Activated CD4-positive, alpha-beta T cell treated with anti-CD3 and anti-CD28 coated beads for 36 hours (primary cell): ENCODE measurements at regions not wholly inside any gene's neighbourhood (a gene's known extent, or its start where the extent isn't known, plus 50 kb on each side); places are given as distances from the start of the nearest gene placed in this dataset.
"Not testable (repeated sequence)": the region's sequence is repeated elsewhere in the genome, so short reads cannot be mapped to it uniquely, and the experiment has no call there.

Experiments used
- ATAC-seq: fragments of 200-7000 bp; cut with Tn5 transposase; one replicate; pipeline ENCODE4 v1.10.0; 2021; ENCODE audit warnings: mild to moderate bottlenecking, moderate library complexity
- CTCF ChIA-PET: fragments of 350-600 bp; sonication (Branson Sonifier 250); formaldehyde crosslinking; loops from one replicate; lab custom pipeline; 2021; ENCODE audit warnings: antibody characterized with exemption; lab: Charles Lee
- POLR2A ChIA-PET: fragments of 350-600 bp; sonication (Branson Sonifier 250); formaldehyde crosslinking; loops from one replicate; lab custom pipeline; 2021; ENCODE audit warnings: antibody characterized with exemption, inconsistent platforms; lab: Charles Lee
- DNase-seq: peaks from one replicate; pipeline ENCODE4 v3.0.0-alpha.2; 2020
- H3K27ac Mint-ChIP-seq: one replicate; pipeline ENCODE4 v1.8.0; 2021; ENCODE audit warnings: mixed read lengths
- H3K27me3 Mint-ChIP-seq: one replicate; pipeline ENCODE4 v1.8.0; 2021; ENCODE audit warnings: mixed read lengths
- H3K36me3 Mint-ChIP-seq: one replicate; pipeline ENCODE4 v1.8.0; 2021; ENCODE audit warnings: low read depth, mixed read lengths
- H3K4me1 Mint-ChIP-seq: one replicate; pipeline ENCODE4 v1.8.0; 2021; ENCODE audit warnings: mixed read lengths
- H3K4me3 Mint-ChIP-seq: one replicate; pipeline ENCODE4 v1.8.0; 2021; ENCODE audit warnings: mild to moderate bottlenecking, moderate library complexity, mixed read lengths
- H3K9me3 Mint-ChIP-seq: one replicate; pipeline ENCODE4 v1.8.0; 2021; ENCODE audit warnings: low read depth, mixed read lengths
- intact Hi-C, 2 experiments: fragments of 100-400 bp; cut with DNase I in 1 of 2; cut with micrococcal nuclease in 1 of 2; formaldehyde crosslinking; loops; one replicate each; pipeline versions ENCODE4 v1.14.2 to v1.15.1; 2022 to 2024; cut with DNase I, micrococcal nuclease

DNA sequence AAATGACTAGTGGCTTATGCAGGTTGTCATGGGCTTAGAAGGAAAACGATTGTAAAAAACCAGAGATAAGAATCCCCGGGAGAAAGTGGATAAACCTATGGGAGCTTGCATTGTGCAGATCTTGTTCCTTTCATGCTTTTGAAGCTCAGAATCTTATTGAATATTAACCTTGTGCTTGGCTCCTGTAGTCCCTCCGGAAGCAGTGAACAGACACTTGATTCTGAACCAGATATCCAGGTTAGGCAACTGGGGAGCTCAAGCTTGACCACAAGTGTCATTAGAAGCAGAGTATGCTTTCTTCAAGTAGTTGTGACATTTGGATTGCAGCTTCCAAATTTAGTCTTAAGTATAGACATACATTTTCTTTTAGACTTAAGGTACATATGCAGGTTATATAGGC lies 212.6 kb upstream of the MOCS1 start:
- no peak overlapping the region for H3K27ac Mint-ChIP-seq
- H3K36me3 Mint-ChIP-seq = no peaks in the 10 kb centered on the region
- ATAC-seq = no peak
- POLR2A ChIA-PET = no interaction called here
- H3K27me3 Mint-ChIP-seq = peaks cover 11% of the 10 kb centered on the region
- DNase-seq = no peak
- intact Hi-C loops = no loop called here
- H3K9me3 Mint-ChIP-seq = no peaks in the 10 kb centered on the region
- CTCF ChIA-PET = interaction anchor here (0.7 kb wide), 1 partner anchor 110 kb away, joined by 3 read pairs; no protein-coding TSS in a partner anchor
- H3K4me3 Mint-ChIP-seq = no peak overlapping the region
- no peaks in the 10 kb centered on the region for H3K4me1 Mint-ChIP-seq

- no peak overlapping the region for H3K27ac Mint-ChIP-seq
Observed at GRCh38 chr6:40139447-40139846, 205.2 kb upstream of the MOCS1 start.

GRCh38 chr6:40138273-40138720 lies 204.0 kb upstream of the MOCS1 start:
- ChIA-PET POLR2A (no interaction called here), CTCF (no interaction called here)
- H3K27me3 Mint-ChIP-seq = peaks cover 4% of the 10 kb centered on the region
- no peak overlapping the region for H3K4me3 Mint-ChIP-seq
- H3K4me1 Mint-ChIP-seq = no peaks in the 10 kb centered on the region
- DNase-seq (no peak), ATAC-seq (no peak)
- no peaks in the 10 kb centered on the region for H3K36me3 Mint-ChIP-seq
- intact Hi-C loops = no loop called here
- no peaks in the 10 kb centered on the region for H3K9me3 Mint-ChIP-seq
- H3K27ac Mint-ChIP-seq = no peak overlapping the region

More at GRCh38 chr6:40139447-40139846, 205.2 kb upstream of the MOCS1 start:
- Mint-ChIP-seq H3K27me3 (peaks cover 4% of the 10 kb centered on the region), H3K9me3 (no peaks in the 10 kb centered on the region), H3K4me3 (no peak overlapping the region), H3K36me3 (no peaks in the 10 kb centered on the region), H3K4me1 (no peaks in the 10 kb centered on the region)
- ChIA-PET CTCF (no interaction called here), POLR2A (no interaction called here)
- DNase-seq (no peak), ATAC-seq (no peak)
- intact Hi-C loops = no loop called here

DNA sequence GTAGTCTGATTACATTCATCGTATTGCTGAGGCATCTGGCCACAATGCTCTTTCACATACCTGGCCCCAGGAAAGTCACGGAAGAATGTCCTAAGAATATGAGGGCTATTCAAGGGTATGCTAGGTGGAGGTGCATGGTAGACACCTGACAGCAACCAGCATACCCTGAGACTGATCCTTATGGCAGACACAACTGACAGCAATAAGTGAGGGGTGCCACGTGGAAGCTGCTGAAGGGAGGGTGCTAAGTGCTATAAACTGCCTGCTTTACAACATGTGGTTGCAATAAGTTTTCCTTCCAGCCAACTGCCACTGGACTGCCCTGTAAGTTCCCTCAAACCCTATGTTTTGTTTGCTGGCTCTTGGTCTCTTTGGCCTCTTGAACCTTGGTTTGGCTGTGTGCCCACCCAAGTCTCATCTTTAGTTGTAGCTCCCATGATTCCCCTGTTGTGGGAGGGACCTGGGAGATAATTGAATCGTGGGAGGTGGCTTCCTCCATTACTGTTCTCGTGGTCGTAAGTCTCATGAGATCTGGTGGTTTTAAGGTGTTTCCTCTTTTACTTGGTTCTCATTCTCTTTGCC lies 201.3 kb upstream of the MOCS1 start:
- H3K27ac Mint-ChIP-seq = no peak overlapping the region
- no peak overlapping the region for H3K4me3 Mint-ChIP-seq
- POLR2A ChIA-PET = no interaction called here
- intact Hi-C loops = no loop called here
- ATAC-seq = no peak
- no peak for DNase-seq
- H3K4me1 Mint-ChIP-seq = no peaks in the 10 kb centered on the region
- no peaks in the 10 kb centered on the region for H3K27me3 Mint-ChIP-seq
- CTCF ChIA-PET = no interaction called here
- H3K36me3 Mint-ChIP-seq = no peaks in the 10 kb centered on the region
- no peaks in the 10 kb centered on the region for H3K9me3 Mint-ChIP-seq

DNA sequence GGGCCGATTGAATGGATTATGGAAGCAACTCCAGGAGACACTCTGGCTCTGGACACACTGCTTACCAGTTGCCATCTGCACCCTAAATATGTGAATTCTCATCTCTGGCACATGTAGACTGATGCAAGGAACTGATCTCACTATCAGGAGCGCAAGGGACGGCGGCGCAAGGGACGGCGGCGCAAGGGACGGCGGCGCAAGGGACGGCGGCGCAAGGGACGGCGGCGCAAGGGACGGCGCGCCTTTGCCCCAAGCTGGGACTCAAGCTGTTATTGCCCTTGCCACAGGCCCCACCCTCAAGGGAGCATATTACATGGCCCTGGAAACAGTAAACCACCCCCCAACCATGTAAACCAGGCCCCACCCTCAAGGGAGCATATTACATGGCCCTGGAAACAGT lies 199.7 kb upstream of the MOCS1 start:
- H3K9me3 Mint-ChIP-seq, H3K4me1 Mint-ChIP-seq, H3K27ac Mint-ChIP-seq, H3K36me3 Mint-ChIP-seq, intact Hi-C loops, H3K4me3 Mint-ChIP-seq, POLR2A ChIA-PET, ATAC-seq, H3K27me3 Mint-ChIP-seq, CTCF ChIA-PET, DNase-seq: not testable (repeated sequence)

DNA sequence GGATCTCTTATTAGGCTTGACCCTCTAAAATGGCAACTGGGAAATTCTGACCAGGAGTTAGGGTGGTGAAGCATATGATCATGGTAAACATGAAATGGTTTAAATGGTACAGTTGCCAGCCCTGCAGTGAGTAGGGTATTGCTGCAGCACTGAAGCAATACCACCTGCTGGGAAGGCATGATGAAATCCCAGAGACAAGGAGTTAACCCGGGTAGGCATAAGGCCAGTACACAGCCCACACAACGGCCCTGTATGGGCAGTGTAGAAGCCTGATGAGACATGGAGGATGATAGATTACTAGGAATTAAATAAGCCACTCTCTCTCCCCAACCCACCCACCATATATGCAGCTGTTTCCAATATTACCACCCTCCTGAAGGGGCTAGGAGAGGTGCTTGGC lies 197.4 kb upstream of the MOCS1 start:
- H3K4me1 Mint-ChIP-seq = no peaks in the 10 kb centered on the region
- H3K27ac Mint-ChIP-seq = no peak overlapping the region
- POLR2A ChIA-PET = no interaction called here
- no peaks in the 10 kb centered on the region for H3K9me3 Mint-ChIP-seq
- H3K4me3 Mint-ChIP-seq = no peak overlapping the region
- ATAC-seq = no peak
- H3K27me3 Mint-ChIP-seq = no peaks in the 10 kb centered on the region
- CTCF ChIA-PET = no interaction called here
- H3K36me3 Mint-ChIP-seq = no peaks in the 10 kb centered on the region
- intact Hi-C loops = no loop called here
- no peak for DNase-seq

- no peak for DNase-seq
- intact Hi-C loops = no loop called here
- ATAC-seq = no peak
- Mint-ChIP-seq H3K9me3 (no peaks in the 10 kb centered on the region), H3K27ac (no peak overlapping the region), H3K4me3 (no peak overlapping the region), H3K36me3 (no peaks in the 10 kb centered on the region), H3K27me3 (peaks cover 3% of the 10 kb centered on the region), H3K4me1 (no peaks in the 10 kb centered on the region)
- ChIA-PET CTCF (no interaction called here), POLR2A (no interaction called here)
Observed at GRCh38 chr6:40128127-40128526, 193.9 kb upstream of the MOCS1 start.

DNA sequence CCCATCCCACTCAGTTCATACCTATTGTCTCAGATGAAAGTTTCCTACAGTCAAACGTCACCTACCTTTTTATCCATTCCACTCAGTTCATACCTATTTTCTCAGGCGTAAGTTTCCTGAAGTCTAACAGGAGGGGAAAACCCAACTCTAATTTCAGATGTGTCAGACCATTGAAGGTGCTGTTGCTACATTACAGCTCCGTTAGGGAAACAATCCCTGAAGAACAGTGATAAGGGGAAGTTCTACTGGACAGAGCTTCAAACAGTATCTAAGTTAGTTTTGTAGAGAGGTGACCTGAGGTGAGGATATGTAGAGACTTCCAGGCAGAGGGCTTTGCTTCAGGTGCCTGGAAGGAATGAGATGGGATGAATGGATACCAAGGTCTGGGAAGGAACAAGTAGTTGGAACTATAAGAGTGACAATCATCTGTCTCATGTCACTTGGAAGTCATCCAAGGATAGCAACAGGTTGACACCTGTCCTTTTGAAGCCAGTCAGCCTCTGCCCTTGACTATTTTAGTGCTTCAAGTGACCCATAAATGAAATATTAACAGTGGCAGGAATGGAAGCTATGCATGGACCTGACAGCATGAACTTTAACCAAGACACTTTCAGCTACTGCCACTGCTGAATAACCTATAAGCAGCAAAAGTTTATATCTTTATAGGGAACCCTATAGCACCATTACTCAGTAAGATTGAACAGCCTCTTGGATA lies 191.6 kb upstream of the MOCS1 start:
- no peak for DNase-seq
- Mint-ChIP-seq H3K4me1 (no peaks in the 10 kb centered on the region), H3K27ac (no peak overlapping the region), H3K27me3 (peaks cover 3% of the 10 kb centered on the region), H3K9me3 (no peaks in the 10 kb centered on the region), H3K4me3 (no peak overlapping the region), H3K36me3 (no peaks in the 10 kb centered on the region)
- intact Hi-C loops = no loop called here
- CTCF ChIA-PET = no interaction called here
- POLR2A ChIA-PET = no interaction called here
- ATAC-seq = no peak

- H3K9me3 Mint-ChIP-seq = no peaks in the 10 kb centered on the region
- intact Hi-C loops = no loop called here
- DNase-seq (no peak), ATAC-seq (no peak)
- H3K4me3 Mint-ChIP-seq = no peak overlapping the region
- ChIA-PET CTCF (interaction anchor here (0.6 kb wide), 1 partner anchor 242 kb away, joined by 3 read pairs; no protein-coding TSS in a partner anchor), POLR2A (no interaction called here)
- no peak overlapping the region for H3K27ac Mint-ChIP-seq
- no peaks in the 10 kb centered on the region for H3K36me3 Mint-ChIP-seq
- no peaks in the 10 kb centered on the region for H3K4me1 Mint-ChIP-seq
- peaks cover 3% of the 10 kb centered on the region for H3K27me3 Mint-ChIP-seq
Observed at GRCh38 chr6:40124924-40125323, 190.7 kb upstream of the MOCS1 start.

DNA sequence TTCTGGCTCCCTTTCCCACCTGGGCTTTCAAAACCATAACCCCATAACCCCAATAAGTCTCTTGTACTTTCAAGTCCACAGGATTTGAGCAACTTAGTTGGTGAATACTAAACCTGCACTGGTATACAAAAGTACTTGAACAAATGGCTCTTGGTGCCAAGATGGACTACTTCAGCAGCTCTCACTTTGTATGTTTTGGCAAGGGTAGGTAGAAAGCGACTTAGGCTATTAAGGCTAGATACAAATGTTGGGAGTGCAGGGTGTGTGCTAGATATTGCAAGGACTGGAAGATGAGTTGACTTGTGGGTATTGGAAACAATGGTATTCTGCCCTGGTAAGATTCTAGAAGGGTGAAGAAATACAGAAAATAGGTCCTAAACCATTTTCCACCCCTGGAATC lies 182.6 kb upstream of the MOCS1 start:
- H3K27me3 Mint-ChIP-seq = peaks cover 14% of the 10 kb centered on the region
- POLR2A ChIA-PET = no interaction called here
- H3K9me3 Mint-ChIP-seq = no peaks in the 10 kb centered on the region
- intact Hi-C loops = no loop called here
- no peak overlapping the region for H3K4me3 Mint-ChIP-seq
- no peak for DNase-seq
- ATAC-seq = no peak
- H3K36me3 Mint-ChIP-seq = no peaks in the 10 kb centered on the region
- H3K27ac Mint-ChIP-seq = no peak overlapping the region
- CTCF ChIA-PET = no interaction called here
- H3K4me1 Mint-ChIP-seq = no peaks in the 10 kb centered on the region

GRCh38 chr6:40112350-40112749 lies 178.1 kb upstream of the MOCS1 start:
- Mint-ChIP-seq H3K27me3 (peaks cover 22% of the 10 kb centered on the region), H3K4me3 (no peak overlapping the region), H3K4me1 (no peaks in the 10 kb centered on the region), H3K27ac (no peak overlapping the region), H3K9me3 (peaks cover 6% of the 10 kb centered on the region), H3K36me3 (no peaks in the 10 kb centered on the region)
- ATAC-seq = no peak
- ChIA-PET CTCF (no interaction called here), POLR2A (no interaction called here)
- no peak for DNase-seq
- intact Hi-C loops = no loop called here

GRCh38 chr6:40108736-40109135 lies 174.5 kb upstream of the MOCS1 start:
- ATAC-seq (no peak), DNase-seq (no peak)
- ChIA-PET CTCF (no interaction called here), POLR2A (no interaction called here)
- Mint-ChIP-seq H3K27ac (no peak overlapping the region), H3K4me3 (no peak overlapping the region), H3K27me3 (peaks cover 21% of the 10 kb centered on the region), H3K4me1 (no peaks in the 10 kb centered on the region), H3K36me3 (no peaks in the 10 kb centered on the region), H3K9me3 (peaks cover 6% of the 10 kb centered on the region)
- intact Hi-C loops = no loop called here
